ENCODE measurements at regions not wholly inside any gene's neighbourhood (a gene's known extent, or its start where the extent isn't known, plus 50 kb on each side); places are given as distances from the start of the nearest gene placed in this dataset.
"Not testable (repeated sequence)": the region's sequence is repeated elsewhere in the genome, so short reads cannot be mapped to it uniquely, and the experiment has no call there.

- no peak for DNase-seq
Measured at GRCh38 chr3:80424951-80425350, 657.2 kb upstream of the ROBO1 start.

GRCh38 chr3:80408030-80408721 lies 640.4 kb upstream of the ROBO1 start:
- DNase-seq = no peak

- no peak for DNase-seq
Measured at GRCh38 chr3:80405618-80406017, 637.8 kb upstream of the ROBO1 start.

- no peak for DNase-seq
Measured at GRCh38 chr3:80395023-80395422, 627.2 kb upstream of the ROBO1 start.

- no peak for DNase-seq
Measured at GRCh38 chr3:80391573-80391972, 623.8 kb upstream of the ROBO1 start.

GRCh38 chr3:80384811-80385210 lies 617.0 kb upstream of the ROBO1 start:
- no peak for DNase-seq

- DNase-seq = no peak
Measured at GRCh38 chr3:80374423-80374822, 606.6 kb upstream of the ROBO1 start.

- no peak for DNase-seq
Measured at GRCh38 chr3:80368616-80369015, 600.8 kb upstream of the ROBO1 start.

- no peak for DNase-seq
Measured at GRCh38 chr3:80366808-80367548, 599.2 kb upstream of the ROBO1 start.

GRCh38 chr3:80357761-80358160 lies 590.0 kb upstream of the ROBO1 start:
- no peak for DNase-seq

GRCh38 chr3:80355144-80355543 lies 587.3 kb upstream of the ROBO1 start:
- no peak for DNase-seq

- DNase-seq = no peak
Measured at GRCh38 chr3:80351201-80351600, 583.4 kb upstream of the ROBO1 start.

- no peak for DNase-seq
Measured at GRCh38 chr3:80350771-80351170, 583.0 kb upstream of the ROBO1 start.

- no peak for DNase-seq
Measured at GRCh38 chr3:80338366-80338765, 570.6 kb upstream of the ROBO1 start.

GRCh38 chr3:80334534-80334933 lies 566.7 kb upstream of the ROBO1 start:
- DNase-seq = no peak

- DNase-seq = no peak
Measured at GRCh38 chr3:80331494-80332170, 563.8 kb upstream of the ROBO1 start.

GRCh38 chr3:80314541-80314940 lies 546.7 kb upstream of the ROBO1 start:
- DNase-seq = not testable (repeated sequence)

- no peak for DNase-seq
Measured at GRCh38 chr3:80308637-80309036, 540.8 kb upstream of the ROBO1 start.

GRCh38 chr3:80307844-80308243 lies 540.0 kb upstream of the ROBO1 start:
- no peak for DNase-seq

GRCh38 chr3:80297720-80298119 lies 529.9 kb upstream of the ROBO1 start:
- DNase-seq = no peak

GRCh38 chr3:80285388-80285787 lies 517.6 kb upstream of the ROBO1 start:
- no peak for DNase-seq

- no peak for DNase-seq
Measured at GRCh38 chr3:80283783-80284182, 516.0 kb upstream of the ROBO1 start.

- no peak for DNase-seq
Measured at GRCh38 chr3:80278056-80278455, 510.3 kb upstream of the ROBO1 start.

GRCh38 chr3:80275120-80275519 lies 507.3 kb upstream of the ROBO1 start:
- DNase-seq = no peak

Data from GOT3 (cell line).